H1 (cell line): ENCODE measurements at regions not wholly inside any gene's neighbourhood (a gene's known extent, or its start where the extent isn't known, plus 50 kb on each side); places are given as distances from the start of the nearest gene placed in this dataset.

Source experiments
- ASH2L ChIP-seq: fragments of 200-600, 300-600 bp; sonication (generic); IDR thresholded peaks from one replicate; pipeline ENCODE4 v1.7.1; 2017; ENCODE audit warnings: low read length
- CTBP2 ChIP-seq: IDR thresholded peaks from 2 replicates; pipeline ENCODE4 v1.7.0; 2011; ENCODE audit warnings: borderline replicate concordance, mild to moderate bottlenecking, moderate library complexity, mixed read lengths, low read length; ENCODE audit not compliant: insufficient read depth, insufficient read length
- HDAC2 ChIP-seq, 2 experiments: fragments of 300-600 bp in 1 of 2; sonication (generic) in 1 of 2; IDR thresholded peaks; 2 replicates each; pipeline ENCODE4 v1.6.1; 2011 to 2012; ENCODE audit warnings: low read depth in 2 of 2, low read length in 2 of 2, mild to moderate bottlenecking in 2 of 2, moderate library complexity in 2 of 2, borderline replicate concordance in 1 of 2, inconsistent platforms in 1 of 2
- JUN ChIP-seq: IDR thresholded peaks from 2 replicates; pipeline ENCODE4 v1.6.1; 2011; ENCODE audit warnings: low read depth, mild to moderate bottlenecking, improper control_type of control experiment, low read length

DNA sequence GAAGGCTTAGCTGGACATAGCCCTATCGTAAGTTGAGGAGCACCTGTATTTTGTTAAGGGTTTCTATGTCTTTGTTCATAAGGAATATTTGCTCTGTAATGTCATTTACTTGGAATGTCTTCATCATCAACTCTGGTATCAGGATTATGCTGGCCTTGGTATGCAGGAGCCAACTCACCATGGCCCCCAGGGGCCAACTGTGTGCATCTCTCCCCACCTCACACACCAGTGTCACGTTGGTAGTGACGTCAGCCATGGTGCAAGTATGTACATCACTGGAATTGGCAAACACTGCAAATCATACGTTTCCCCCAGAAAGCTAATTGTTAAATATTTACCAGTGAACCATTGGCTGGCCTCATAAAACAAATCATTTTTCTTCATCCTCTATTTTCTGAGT lies 70.8 kb downstream of the YTHDF1 start (continued):
- TF ChIP-seq CTBP2 (no peak), HDAC2 (IDR thresholded peaks at IDR 0.05; ENCODE audit: borderline replicate concordance in 1 of 2, low read depth in 2 of 2, low read length in 2 of 2) (no peak), ASH2L (no peak), JUN (no peak)
- TF ChIP-seq, all 59 proteins: peak for 0
